Neuron (in vitro differentiated cells): ENCODE measurements at regions not wholly inside any gene's neighbourhood (a gene's known extent, or its start where the extent isn't known, plus 50 kb on each side); places are given as distances from the start of the nearest gene placed in this dataset.

Experiments used
- H2AFZ ChIP-seq: one replicate; pipeline ENCODE4 v1.6.1; 2013; ENCODE audit warnings: low read depth, mild to moderate bottlenecking, inconsistent platforms, low read length, moderate library complexity
- H3K27me3 ChIP-seq: one replicate; pipeline ENCODE4 v1.6.1; 2013; ENCODE audit warnings: low read length; ENCODE audit not compliant: insufficient read depth
- H3K36me3 ChIP-seq: one replicate; pipeline ENCODE4 v1.6.1; 2013; ENCODE audit warnings: low read length; ENCODE audit not compliant: insufficient read depth
- H3K4me1 ChIP-seq: one replicate; pipeline ENCODE4 v1.6.1; 2013; ENCODE audit warnings: low read length; ENCODE audit not compliant: insufficient read depth
- H3K4me3 ChIP-seq: 2 replicates; pipeline ENCODE4 v1.5.1; 2013; ENCODE audit warnings: mild to moderate bottlenecking, low read length, moderate library complexity
- H3K9me3 ChIP-seq: one replicate; pipeline ENCODE4 v1.6.1; 2013; ENCODE audit warnings: low read length

DNA sequence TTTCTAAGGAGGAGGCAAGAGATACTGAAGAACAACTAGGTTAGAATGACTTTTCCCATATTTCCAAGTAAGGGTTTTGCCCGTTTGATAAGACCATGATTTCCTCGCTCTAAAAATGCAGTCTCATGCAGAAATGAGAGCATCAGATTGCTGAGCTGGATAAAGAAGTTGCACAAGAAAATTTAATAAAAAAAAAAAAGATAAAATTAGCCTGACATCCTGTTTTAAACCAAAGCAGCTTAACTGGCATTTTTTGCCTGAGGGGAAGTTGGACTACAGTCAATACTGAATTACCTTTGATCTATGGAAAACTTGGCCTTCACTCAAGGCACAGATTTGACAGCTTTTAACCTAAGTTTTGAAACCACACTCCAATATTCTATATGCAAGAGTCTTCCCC, 208.4 kb downstream of the GASK1B start:
- no peaks in the 10 kb centered on the region for H3K4me1 ChIP-seq
- no peak overlapping the region for H3K4me3 ChIP-seq
- no peaks in the 10 kb centered on the region for H3K27me3 ChIP-seq
- no peaks in the 10 kb centered on the region for H3K9me3 ChIP-seq
- no peaks in the 10 kb centered on the region for H3K36me3 ChIP-seq
- H2AFZ ChIP-seq: no peak overlapping the region

DNA sequence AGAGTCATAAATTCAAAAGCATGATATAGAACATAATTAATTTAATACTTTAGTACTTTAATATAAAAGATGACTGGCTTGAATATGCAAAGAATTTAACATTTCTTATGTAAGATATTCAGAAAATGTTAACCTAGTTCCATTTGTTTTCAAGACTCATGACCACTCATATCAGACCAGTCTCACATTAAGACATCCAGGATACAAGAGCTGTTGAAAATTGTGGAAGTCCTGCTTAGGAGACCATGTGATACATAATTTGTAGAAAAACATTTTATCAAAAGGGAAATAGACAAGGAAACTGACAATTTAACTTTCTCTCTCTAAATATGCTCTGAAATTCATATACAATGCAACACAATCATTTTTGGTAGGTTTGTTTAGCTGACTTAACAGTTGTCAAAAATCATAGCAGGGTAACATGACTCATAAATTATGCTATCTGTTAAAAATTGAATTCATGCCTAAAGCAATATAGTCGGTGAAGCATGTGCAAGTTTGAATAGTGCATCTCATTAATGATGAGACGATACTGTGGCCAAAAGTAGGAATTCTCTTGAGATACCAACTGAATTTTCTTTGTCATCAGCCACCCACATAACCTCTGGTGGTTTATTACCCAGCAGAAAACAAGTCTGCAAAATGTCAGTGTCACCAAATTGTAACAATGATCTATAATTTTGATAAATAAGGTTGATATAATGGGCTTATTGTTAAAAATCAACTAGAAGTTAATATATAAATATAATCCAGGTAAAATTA, 211.4 kb downstream of the GASK1B start:
- H2AFZ ChIP-seq: no peak overlapping the region
- H3K9me3 ChIP-seq: no peaks in the 10 kb centered on the region
- H3K27me3 ChIP-seq: no peaks in the 10 kb centered on the region
- H3K36me3 ChIP-seq: no peaks in the 10 kb centered on the region
- no peaks in the 10 kb centered on the region for H3K4me1 ChIP-seq
- H3K4me3 ChIP-seq: no peak overlapping the region

DNA sequence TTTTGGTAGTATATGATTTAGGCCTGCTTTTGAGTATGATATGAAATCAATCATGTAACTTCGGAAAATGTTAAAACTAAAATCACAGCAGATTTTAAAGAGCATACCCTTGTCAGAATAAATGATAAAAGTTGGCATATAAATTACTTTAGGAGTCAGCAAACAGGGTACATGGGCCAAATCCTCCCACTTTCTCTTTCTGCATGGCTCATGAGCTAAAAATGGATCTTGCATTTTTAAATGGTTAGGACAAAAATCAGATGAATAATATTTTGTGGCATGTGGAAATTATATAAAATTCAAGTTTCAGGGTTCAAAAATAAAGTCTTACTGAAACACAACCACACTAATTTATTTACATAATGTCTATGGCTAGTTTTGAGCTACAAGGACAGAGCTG, 214.9 kb downstream of the GASK1B start:
- H3K4me1 ChIP-seq: no peaks in the 10 kb centered on the region
- no peak overlapping the region for H2AFZ ChIP-seq
- no peaks in the 10 kb centered on the region for H3K36me3 ChIP-seq
- H3K9me3 ChIP-seq: no peaks in the 10 kb centered on the region
- no peak overlapping the region for H3K4me3 ChIP-seq
- no peaks in the 10 kb centered on the region for H3K27me3 ChIP-seq

DNA sequence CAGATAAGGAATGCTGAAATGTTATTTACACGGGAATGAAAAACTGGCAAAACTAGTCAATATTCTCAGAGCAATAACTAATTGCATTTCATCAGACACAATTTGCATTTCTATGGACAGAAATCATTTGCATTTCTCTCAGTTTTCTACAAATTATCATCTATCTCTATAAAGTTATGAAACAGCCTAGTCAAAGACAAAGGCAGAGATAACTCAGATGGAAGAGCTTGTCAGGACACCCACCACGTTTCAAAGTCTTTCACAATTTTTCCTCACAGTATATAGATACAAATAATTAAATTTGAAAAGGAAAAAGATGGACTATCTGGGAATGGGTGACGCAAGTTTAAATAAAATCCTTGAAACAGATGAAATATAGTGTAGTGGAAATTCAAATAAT, 230.8 kb downstream of the GASK1B start:
- Histone ChIP-seq H2AFZ (no peak overlapping the region), H3K36me3 (no peaks in the 10 kb centered on the region), H3K9me3 (no peaks in the 10 kb centered on the region), H3K27me3 (no peaks in the 10 kb centered on the region), H3K4me3 (no peak overlapping the region), H3K4me1 (peaks cover 2% of the 10 kb centered on the region)

DNA sequence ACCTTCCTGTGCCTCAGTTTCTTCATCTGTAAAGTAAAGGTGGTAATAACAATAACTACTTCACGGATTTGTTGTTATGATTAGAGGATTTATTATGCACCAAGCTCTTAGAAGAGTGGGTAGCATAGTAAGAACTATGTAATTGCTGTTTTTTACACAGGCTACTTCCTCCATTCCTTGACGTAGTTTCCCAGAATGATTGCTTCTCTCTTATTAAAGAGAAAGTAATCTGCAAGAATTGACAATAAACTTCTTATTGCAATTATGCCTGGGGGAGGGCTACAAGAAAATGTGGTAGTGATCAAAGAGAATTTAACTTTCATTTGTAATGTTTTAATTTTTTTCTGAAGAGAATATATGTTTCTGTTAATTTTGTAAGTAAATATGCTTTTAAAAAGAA, 238.7 kb downstream of the GASK1B start:
- Histone ChIP-seq H3K36me3 (no peaks in the 10 kb centered on the region), H3K4me1 (no peaks in the 10 kb centered on the region), H3K4me3 (no peak overlapping the region), H3K27me3 (no peaks in the 10 kb centered on the region), H3K9me3 (no peaks in the 10 kb centered on the region), H2AFZ (no peak overlapping the region)

DNA sequence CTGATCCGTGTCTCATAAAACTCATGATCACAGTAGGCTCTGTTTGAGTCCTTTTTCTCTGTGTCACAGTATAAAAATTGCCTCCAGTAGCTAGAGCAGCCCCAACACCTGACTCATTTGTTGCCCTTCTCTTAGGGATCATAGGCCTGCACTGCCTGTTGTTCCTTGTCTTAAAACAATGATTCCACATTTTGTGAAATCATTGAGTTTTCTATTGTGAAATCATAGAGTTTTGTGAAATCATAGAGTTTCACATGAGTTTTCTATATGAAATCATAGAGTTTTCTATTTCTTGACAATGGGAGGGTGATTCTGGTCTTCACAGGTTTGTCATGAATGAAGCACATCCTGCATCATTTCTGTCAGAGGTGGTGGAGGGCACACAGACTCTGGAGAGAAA, 239.9 kb downstream of the GASK1B start:
- no peaks in the 10 kb centered on the region for H3K4me1 ChIP-seq
- H2AFZ ChIP-seq: no peak overlapping the region

DNA sequence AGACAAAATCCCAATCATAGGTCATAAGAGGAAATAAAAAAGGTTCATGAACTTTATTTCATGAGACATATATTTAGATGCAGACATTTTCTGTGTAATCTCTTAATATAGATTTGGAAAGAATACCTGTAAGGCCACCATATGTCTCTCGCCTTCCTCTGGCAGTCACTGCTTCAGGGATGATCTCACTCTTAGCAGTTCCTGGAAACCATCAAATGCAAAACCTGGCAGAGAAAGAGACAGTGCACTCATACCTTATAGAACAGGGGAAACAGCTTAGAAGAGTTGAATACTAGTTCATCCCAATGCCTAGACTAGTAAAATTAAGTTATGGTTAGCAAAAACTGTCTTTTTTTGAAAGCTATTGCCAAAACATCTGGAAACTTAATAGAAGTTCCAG, 243.3 kb downstream of the GASK1B start:
- Histone ChIP-seq H3K9me3 (no peaks in the 10 kb centered on the region), H3K36me3 (no peaks in the 10 kb centered on the region), H2AFZ (no peak overlapping the region), H3K4me1 (no peaks in the 10 kb centered on the region), H3K4me3 (no peak overlapping the region), H3K27me3 (no peaks in the 10 kb centered on the region)

More for the DNA sequence above, 239.9 kb downstream of the GASK1B start:
- H3K9me3 ChIP-seq: no peaks in the 10 kb centered on the region
- H3K36me3 ChIP-seq: no peaks in the 10 kb centered on the region
- H3K27me3 ChIP-seq: no peaks in the 10 kb centered on the region
- no peak overlapping the region for H3K4me3 ChIP-seq

DNA sequence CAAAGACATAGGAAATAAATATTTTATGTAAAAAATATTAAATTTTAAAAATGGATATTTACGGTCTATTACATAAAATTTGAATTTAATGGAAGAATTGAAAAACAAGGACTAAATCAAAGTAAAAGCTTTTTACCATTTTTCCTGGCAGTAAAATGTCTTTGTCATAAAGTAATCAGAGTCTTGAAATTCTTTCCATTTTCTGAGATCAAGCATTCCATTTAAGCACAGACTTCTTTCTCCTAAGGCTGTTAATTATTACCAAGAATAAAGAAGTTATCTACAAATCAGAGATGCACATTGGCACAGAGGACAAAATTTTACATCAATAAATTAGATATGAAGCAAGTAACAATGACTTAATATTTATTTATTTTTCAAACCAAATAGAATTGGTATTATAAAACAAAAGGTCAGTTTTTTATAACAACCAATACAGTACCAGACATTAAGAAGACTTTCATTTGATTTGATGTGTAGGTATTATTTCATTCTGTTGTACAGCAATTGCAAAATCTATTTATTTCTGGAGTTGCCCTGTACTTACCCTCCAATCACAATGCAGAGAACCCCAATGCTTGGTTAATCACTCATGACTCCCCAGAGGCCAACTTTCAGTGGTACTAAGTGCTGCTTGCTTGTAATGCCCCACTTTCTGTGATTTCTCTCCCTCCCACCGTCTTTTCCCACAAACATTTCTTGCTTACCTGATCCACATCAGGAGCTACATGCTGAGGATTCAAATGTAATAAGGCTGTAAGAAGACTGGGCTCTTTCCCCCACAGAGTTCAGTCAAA, 254.6 kb downstream of the GASK1B start:
- no peak overlapping the region for H3K4me3 ChIP-seq
- no peaks in the 10 kb centered on the region for H3K9me3 ChIP-seq
- H3K36me3 ChIP-seq: no peaks in the 10 kb centered on the region
- H3K27me3 ChIP-seq: no peaks in the 10 kb centered on the region
- no peak overlapping the region for H2AFZ ChIP-seq
- no peaks in the 10 kb centered on the region for H3K4me1 ChIP-seq

DNA sequence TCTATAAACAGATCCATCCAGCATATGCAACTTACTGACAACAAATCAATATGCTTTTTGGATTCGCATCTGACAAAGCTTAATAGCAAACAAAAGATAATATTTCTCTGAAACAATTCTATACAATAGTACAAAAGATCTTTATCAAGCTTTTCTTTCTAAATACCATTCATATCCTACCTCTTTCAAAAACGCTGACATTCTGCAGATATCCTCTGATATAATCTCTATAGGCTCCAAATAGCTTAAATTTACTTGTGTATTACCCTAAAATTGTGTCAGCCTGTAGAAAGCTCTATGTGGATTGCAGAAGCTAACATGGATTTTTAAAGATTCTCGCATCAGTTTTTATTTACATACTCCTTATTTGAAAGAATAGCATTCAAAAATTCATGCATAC, 260.6 kb downstream of the GASK1B start:
- Histone ChIP-seq H3K36me3 (no peaks in the 10 kb centered on the region), H3K4me1 (peaks cover 2% of the 10 kb centered on the region), H2AFZ (no peak overlapping the region), H3K9me3 (no peaks in the 10 kb centered on the region), H3K4me3 (no peak overlapping the region), H3K27me3 (no peaks in the 10 kb centered on the region)

DNA sequence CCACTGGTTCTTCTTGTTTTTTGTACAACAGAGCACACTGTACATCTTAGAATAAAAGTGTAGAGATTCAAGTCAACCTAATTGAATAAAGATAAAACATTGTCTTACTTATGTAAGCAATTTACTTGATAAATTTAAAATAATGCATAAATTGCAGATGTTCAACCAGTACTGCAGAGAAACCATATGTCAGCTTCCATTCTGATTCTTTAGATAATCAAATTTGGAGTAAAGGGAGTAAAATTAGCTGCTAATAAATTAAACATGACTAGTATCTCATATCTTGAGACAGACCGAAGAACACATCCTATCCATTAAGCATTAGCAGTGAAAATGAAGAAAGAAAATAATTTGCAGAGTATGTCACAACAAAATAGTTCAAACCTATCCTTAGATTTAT, 261.2 kb downstream of the GASK1B start:
- no peak overlapping the region for H2AFZ ChIP-seq
- H3K27me3 ChIP-seq: no peaks in the 10 kb centered on the region
- H3K36me3 ChIP-seq: no peaks in the 10 kb centered on the region
- H3K4me3 ChIP-seq: no peak overlapping the region
- H3K4me1 ChIP-seq: peaks cover 2% of the 10 kb centered on the region
- H3K9me3 ChIP-seq: no peaks in the 10 kb centered on the region

DNA sequence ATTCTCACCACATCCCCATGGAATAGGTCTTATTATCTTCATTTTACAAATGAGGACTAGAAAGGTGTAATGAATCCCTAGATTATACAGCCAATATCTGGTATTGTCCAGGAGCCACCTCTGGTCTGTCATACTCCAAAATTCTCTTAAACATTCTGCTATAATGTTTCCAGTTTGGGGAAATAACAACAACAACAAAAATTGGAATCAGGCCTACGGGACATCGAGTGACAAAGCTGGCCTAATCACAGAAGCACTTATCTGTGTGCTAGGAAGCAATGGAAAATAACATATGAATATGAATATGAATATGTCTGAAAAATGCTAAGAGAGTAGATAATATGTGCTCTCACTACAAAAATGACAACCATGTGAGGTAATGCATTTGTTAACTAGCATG, 264.1 kb downstream of the GASK1B start:
- Histone ChIP-seq H2AFZ (no peak overlapping the region), H3K36me3 (no peaks in the 10 kb centered on the region), H3K4me3 (no peak overlapping the region), H3K9me3 (no peaks in the 10 kb centered on the region), H3K4me1 (peaks cover 2% of the 10 kb centered on the region), H3K27me3 (no peaks in the 10 kb centered on the region)

DNA sequence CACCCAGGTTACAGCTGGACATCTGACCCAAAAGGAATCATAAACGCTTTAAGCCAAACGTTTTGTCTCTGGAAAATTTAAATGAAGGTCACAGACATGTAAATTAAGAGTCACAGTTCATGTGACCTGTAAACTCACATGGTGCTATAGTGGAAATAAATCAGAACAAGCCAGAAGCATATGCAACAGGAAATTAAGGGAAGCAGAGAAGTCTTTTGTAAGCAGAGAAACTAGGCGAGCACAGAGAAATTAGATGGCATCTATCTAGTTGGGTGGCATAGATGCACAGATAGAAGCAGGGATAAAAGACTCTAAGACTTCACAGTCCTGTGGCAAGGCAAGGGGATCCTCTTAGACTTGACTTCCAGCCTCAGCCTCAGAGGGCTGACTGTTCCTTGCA, 264.8 kb downstream of the GASK1B start:
- Histone ChIP-seq H3K4me3 (no peak overlapping the region), H3K9me3 (no peaks in the 10 kb centered on the region), H3K4me1 (peaks cover 2% of the 10 kb centered on the region), H3K36me3 (no peaks in the 10 kb centered on the region), H3K27me3 (no peaks in the 10 kb centered on the region), H2AFZ (no peak overlapping the region)

DNA sequence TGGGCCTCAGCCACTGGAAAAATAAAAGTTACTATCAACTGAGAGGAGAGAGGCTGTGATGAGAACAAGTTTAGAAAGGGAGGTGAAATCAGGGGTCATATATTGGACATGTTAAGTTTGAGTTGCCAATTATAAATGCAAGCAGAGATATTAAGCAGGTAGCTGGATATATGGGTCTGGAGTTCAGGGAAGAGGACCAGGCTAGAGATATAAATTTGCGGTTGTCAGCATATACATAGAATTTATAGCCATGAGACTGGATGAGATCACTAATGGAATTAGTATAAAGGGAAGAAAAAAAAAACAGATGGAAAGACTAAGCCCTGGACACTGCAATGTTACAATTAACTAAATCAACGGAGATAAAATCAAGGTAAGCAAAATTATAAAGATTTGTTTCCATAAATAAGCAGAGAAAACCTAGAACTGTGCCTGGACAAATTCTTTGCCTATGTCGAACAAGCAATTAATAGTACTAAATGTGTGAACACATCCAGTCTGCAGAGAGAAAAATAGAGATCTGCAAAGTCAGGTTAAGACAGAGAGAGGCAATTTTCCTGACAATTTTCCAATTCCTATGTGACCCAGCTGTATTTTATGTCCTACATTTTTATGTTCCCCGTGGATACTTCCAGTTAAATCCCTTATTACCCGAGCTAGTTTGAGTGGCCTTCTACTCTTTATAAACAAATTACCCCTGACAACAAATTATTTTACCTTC, 265.4 kb downstream of the GASK1B start:
- Histone ChIP-seq H3K9me3 (no peaks in the 10 kb centered on the region), H3K27me3 (no peaks in the 10 kb centered on the region), H3K4me1 (peaks cover 2% of the 10 kb centered on the region), H2AFZ (no peak overlapping the region), H3K36me3 (no peaks in the 10 kb centered on the region), H3K4me3 (no peak overlapping the region)
